GM18867 (cell line): ENCODE measurements at regions not wholly inside any gene's neighbourhood (a gene's known extent, or its start where the extent isn't known, plus 50 kb on each side); places are given as distances from the start of the nearest gene placed in this dataset.

Experiments
- ATAC-seq: cut with Tn5 transposase; IDR thresholded peaks from one replicate; pipeline ENCODE4 v1.9.1; 2021; ENCODE audit warnings: mild to moderate bottlenecking, moderate library complexity; ENCODE audit not compliant: unreplicated experiment

- no peak for ATAC-seq
Observed at GRCh38 chr6:101290346-101290745, 103.2 kb upstream of the GRIK2 start.

GRCh38 chr6:101294051-101294638, 99.4 kb upstream of the GRIK2 start:
- no peak for ATAC-seq

GRCh38 chr6:101294676-101295075, 98.8 kb upstream of the GRIK2 start:
- ATAC-seq, result no peak

GRCh38 chr6:101296169-101296960, 97.1 kb upstream of the GRIK2 start:
- no peak for ATAC-seq

- no peak for ATAC-seq
Observed at GRCh38 chr6:101302593-101302992, 90.9 kb upstream of the GRIK2 start.

GRCh38 chr6:101303495-101303894, 90.0 kb upstream of the GRIK2 start:
- no peak for ATAC-seq

- ATAC-seq, result no peak
Observed at GRCh38 chr6:101312652-101313051, 80.9 kb upstream of the GRIK2 start.

- no peak for ATAC-seq
Observed at GRCh38 chr6:101322921-101323320, 70.6 kb upstream of the GRIK2 start.

- ATAC-seq, result no peak
Observed at GRCh38 chr6:101326411-101326810, 67.1 kb upstream of the GRIK2 start.

GRCh38 chr6:101341926-101342325, 51.6 kb upstream of the GRIK2 start:
- no peak for ATAC-seq
